IMR-90 (cell line): ENCODE measurements at regions not wholly inside any gene's neighbourhood (a gene's known extent, or its start where the extent isn't known, plus 50 kb on each side); places are given as distances from the start of the nearest gene placed in this dataset.

ENCODE experiments used
- ATAC-seq: fragments of 200-7000 bp; cut with Tn5 transposase; 2 replicates; pipeline ENCODE4 v1.9.1; 2020; ENCODE audit warnings: low read depth, mild to moderate bottlenecking, moderate library complexity
- BruUV-seq: library from RNA; stranded (reverse); fragments of 400-500 nt; replicated peaks from 2 replicates; lab custom pipeline; 2021; lab: Mats Ljungman, UMichigan
- CTCF ChIA-PET: fragments of 300-600 bp; formaldehyde crosslinking; extraction: SDS; loops from one replicate; lab custom pipeline; 2021; ENCODE audit warnings: antibody characterized with exemption; lab: Yijun Ruan, JAX
- POLR2A ChIA-PET: fragments of 300-600 bp; sonication (Branson Sonifier 250); formaldehyde crosslinking; loops from one replicate; lab custom pipeline; 2022; ENCODE audit warnings: antibody characterized with exemption; ENCODE audit not compliant: unreplicated experiment; lab: Charles Lee
- DNase-seq: peaks from one replicate; pipeline ENCODE4 v3.0.0; 2013
- H2AFZ ChIP-seq: replicated peaks from 2 replicates; pipeline ENCODE3; 2013; ENCODE audit warnings: low read length, mild to moderate bottlenecking; ENCODE audit not compliant: poor library complexity
- H2AK5ac ChIP-seq: 2 replicates; pipeline ENCODE4 v1.6.1; 2013; ENCODE audit warnings: low read depth, low read length, inconsistent platforms
- H2AK9ac ChIP-seq: replicated peaks from 2 replicates; pipeline ENCODE3; 2013; ENCODE audit warnings: mild to moderate bottlenecking, low read depth, low read length, moderate library complexity; ENCODE audit not compliant: poor library complexity
- H2BK120ac ChIP-seq: 2 replicates; pipeline ENCODE4 v1.6.1; 2013; ENCODE audit warnings: low read depth, low read length, inconsistent platforms
- H2BK15ac ChIP-seq: 3 replicates; pipeline ENCODE4 v1.6.1; 2013; ENCODE audit warnings: low read depth, low read length, inconsistent platforms
- H2BK20ac ChIP-seq: 2 replicates; pipeline ENCODE4 v1.6.1; 2013; ENCODE audit warnings: low read depth, mild to moderate bottlenecking, inconsistent platforms, low read length, moderate library complexity
- H2BK5ac ChIP-seq: 2 replicates; pipeline ENCODE4 v1.6.1; 2013; ENCODE audit warnings: mild to moderate bottlenecking, low read depth, low read length, inconsistent platforms; ENCODE audit not compliant: poor library complexity, severe bottlenecking
- H3K14ac ChIP-seq: replicated peaks from 2 replicates; pipeline ENCODE4 v1.6.1; 2013; ENCODE audit warnings: low read depth, low read length, inconsistent platforms
- H3K18ac ChIP-seq: 2 replicates; pipeline ENCODE4 v1.6.1; 2013; ENCODE audit warnings: low read depth, low read length, control low read depth
- H3K23ac ChIP-seq: 2 replicates; pipeline ENCODE4 v1.6.1; 2013; ENCODE audit warnings: low read depth, low read length, inconsistent platforms
- H3K27ac ChIP-seq: 2 replicates; pipeline ENCODE4 v1.5.1; 2013; ENCODE audit warnings: mild to moderate bottlenecking, control low read depth, low read length; ENCODE audit not compliant: insufficient read depth
- H3K27me3 ChIP-seq: 2 replicates; pipeline ENCODE4 v1.6.1; 2013; ENCODE audit warnings: low read length; ENCODE audit not compliant: control insufficient read depth, insufficient read depth
- H3K36me3 ChIP-seq: 2 replicates; pipeline ENCODE4 v1.6.1; 2013; ENCODE audit warnings: low read length, mixed read lengths; ENCODE audit not compliant: control insufficient read depth, insufficient read depth
- H3K4ac ChIP-seq: 2 replicates; pipeline ENCODE4 v1.6.1; 2013; ENCODE audit warnings: low read depth, low read length, inconsistent platforms
- H3K4me1 ChIP-seq: 2 replicates; pipeline ENCODE4 v1.6.1; 2013; ENCODE audit warnings: low read length, mixed read lengths; ENCODE audit not compliant: control insufficient read depth, insufficient read depth
- H3K4me2 ChIP-seq: 2 replicates; pipeline ENCODE4 v1.6.1; 2013; ENCODE audit warnings: low read depth, mild to moderate bottlenecking, control low read depth, low read length, moderate library complexity
- H3K4me3 ChIP-seq: 2 replicates; pipeline ENCODE4 v1.5.1; 2013; ENCODE audit warnings: low read depth, mild to moderate bottlenecking, control low read depth, low read length, moderate library complexity; ENCODE audit not compliant: insufficient read depth
- H3K56ac ChIP-seq: 2 replicates; pipeline ENCODE4 v1.6.1; 2013; ENCODE audit warnings: low read length, inconsistent platforms; ENCODE audit not compliant: insufficient read depth; ENCODE audit errors: extremely low read depth
- H3K79me1 ChIP-seq, 2 experiments: 2 replicates each; pipeline ENCODE4 v1.6.1; 2013; ENCODE audit warnings: low read length in 2 of 2, inconsistent platforms in 1 of 2, low read depth in 1 of 2
- H3K9ac ChIP-seq: 2 replicates; pipeline ENCODE4 v1.6.1; 2013; ENCODE audit warnings: low read depth, low read length, control low read depth
- H3K9me1 ChIP-seq: 2 replicates; pipeline ENCODE4 v1.6.1; 2013; ENCODE audit warnings: low read length, inconsistent platforms; ENCODE audit not compliant: insufficient read depth
- H3K9me3 ChIP-seq: 2 replicates; pipeline ENCODE4 v1.6.1; 2013; ENCODE audit warnings: low read length; ENCODE audit not compliant: control insufficient read depth, insufficient read depth
- H4K20me1 ChIP-seq: 2 replicates; pipeline ENCODE4 v1.6.1; 2013; ENCODE audit warnings: low read length, inconsistent platforms; ENCODE audit not compliant: insufficient read depth
- H4K5ac ChIP-seq: 2 replicates; pipeline ENCODE4 v1.6.1; 2013; ENCODE audit warnings: mild to moderate bottlenecking, low read depth, low read length, control low read depth
- H4K8ac ChIP-seq, 2 experiments: 2 replicates each; pipeline ENCODE4 v1.6.1; 2013; ENCODE audit warnings: low read depth in 2 of 2, low read length in 2 of 2, control low read depth in 1 of 2, inconsistent platforms in 1 of 2
- H4K91ac ChIP-seq: 2 replicates; pipeline ENCODE4 v1.6.1; 2013; ENCODE audit warnings: low read depth, low read length, inconsistent platforms; ENCODE audit not compliant: insufficient read depth
- BHLHE40 ChIP-seq: fragments of 150-350 bp; IDR thresholded peaks from 2 replicates; pipeline ENCODE4 v1.6.1; 2016; ENCODE audit warnings: mild to moderate bottlenecking, low read depth, low read length
- CEBPB ChIP-seq: IDR thresholded peaks from 2 replicates; pipeline ENCODE4 v1.6.1; 2012; ENCODE audit warnings: low read depth, low read length, improper control_type of control experiment
- CHD1 ChIP-seq: IDR thresholded peaks from 2 replicates; pipeline ENCODE4 v1.6.1; 2012; ENCODE audit warnings: low read depth, low read length, improper control_type of control experiment
- ELK1 ChIP-seq: fragments of 150-350 bp; IDR thresholded peaks from 2 replicates; pipeline ENCODE4 v1.6.1; 2016; ENCODE audit warnings: low read depth, mild to moderate bottlenecking, low read length, moderate library complexity, borderline replicate concordance
- FOS ChIP-seq: fragments of 150-350 bp; IDR thresholded peaks from 2 replicates; pipeline ENCODE4 v1.6.1; 2016; ENCODE audit warnings: low read depth, low read length
- MAFK ChIP-seq: IDR thresholded peaks from 2 replicates; pipeline ENCODE4 v1.6.1; 2012; ENCODE audit warnings: low read depth, low read length, improper control_type of control experiment
- MAZ ChIP-seq: IDR thresholded peaks from 2 replicates; pipeline ENCODE4 v1.6.1; 2012; ENCODE audit warnings: low read depth, mild to moderate bottlenecking, low read length, improper control_type of control experiment, moderate library complexity, borderline replicate concordance
- MXI1 ChIP-seq: IDR thresholded peaks from 2 replicates; pipeline ENCODE4 v1.6.1; 2012; ENCODE audit warnings: low read depth, mild to moderate bottlenecking, low read length, moderate library complexity, borderline replicate concordance
- NFE2L2 ChIP-seq: fragments of 150-350 bp; IDR thresholded peaks from 2 replicates; pipeline ENCODE4 v1.6.1; 2016; ENCODE audit warnings: low read depth, mild to moderate bottlenecking, low read length
- POLR2A ChIP-seq: IDR thresholded peaks from 2 replicates; pipeline ENCODE4 v1.6.1; 2012; ENCODE audit warnings: mild to moderate bottlenecking, low read depth, low read length
- RAD21 ChIP-seq: IDR thresholded peaks from 2 replicates; pipeline ENCODE4 v1.6.1; 2012; ENCODE audit warnings: low read length, improper control_type of control experiment
- RCOR1 ChIP-seq: IDR thresholded peaks from 2 replicates; pipeline ENCODE4 v1.6.1; 2012; ENCODE audit warnings: mild to moderate bottlenecking, low read length, improper control_type of control experiment; ENCODE audit not compliant: insufficient replicate concordance
- RFX5 ChIP-seq: IDR thresholded peaks from 2 replicates; pipeline ENCODE4 v1.8.0; 2012; ENCODE audit warnings: low read depth, mild to moderate bottlenecking, low read length, moderate library complexity
- SMC3 ChIP-seq: fragments of 150-350 bp; IDR thresholded peaks from 2 replicates; pipeline ENCODE4 v1.6.1; 2016; ENCODE audit warnings: low read depth, mild to moderate bottlenecking, antibody characterized with exemption, low read length, moderate library complexity
- WGBS, 2 experiments: methylation state at CpG; one replicate each; pipeline versions ENCODE4 v1.1.5 to v1.1.7; 2013; ENCODE audit warnings: missing lambda C conversion rate in 2 of 2; ENCODE audit not compliant: insufficient read length in 1 of 2; ENCODE audit errors: extremely low coverage in 2 of 2; 5-methylcytosine and 5-hydroxymethylcytosine counted together
- dilution Hi-C: fragments of 300-500 bp; cut with HindIII; formaldehyde crosslinking; loops from one replicate; pipeline ENCODE4 v1.14.3; 2018; ENCODE audit warnings: low sequenced_read_pairs; ENCODE audit not compliant: unreplicated experiment
- in situ Hi-C: fragments of 300-500 bp; cut with MboI; formaldehyde crosslinking; loops from 3 replicates; pipeline ENCODE4 v1.14.3; 2019; ENCODE audit warnings: low sequenced_read_pairs, inconsistent platforms, mixed read lengths
- intact Hi-C: fragments of 100-400 bp; cut with micrococcal nuclease; formaldehyde crosslinking; loops from 2 replicates; pipeline ENCODE4 v1.10.0; 2022
- TF ChIP-seq, protein P1 (sequence below): conservative IDR thresholded peaks from 2 replicates; pipeline ENCODE4 v1.5.1; 2012; ENCODE audit warnings: mild to moderate bottlenecking, low read depth, low read length, improper control_type of control experiment
- TF ChIP-seq, protein P2 (sequence below): fragments of 150-350 bp; IDR thresholded peaks from 2 replicates; pipeline ENCODE4 v1.6.1; 2017; ENCODE audit warnings: mild to moderate bottlenecking, antibody characterized with exemption, low read length, low read depth

DNA sequence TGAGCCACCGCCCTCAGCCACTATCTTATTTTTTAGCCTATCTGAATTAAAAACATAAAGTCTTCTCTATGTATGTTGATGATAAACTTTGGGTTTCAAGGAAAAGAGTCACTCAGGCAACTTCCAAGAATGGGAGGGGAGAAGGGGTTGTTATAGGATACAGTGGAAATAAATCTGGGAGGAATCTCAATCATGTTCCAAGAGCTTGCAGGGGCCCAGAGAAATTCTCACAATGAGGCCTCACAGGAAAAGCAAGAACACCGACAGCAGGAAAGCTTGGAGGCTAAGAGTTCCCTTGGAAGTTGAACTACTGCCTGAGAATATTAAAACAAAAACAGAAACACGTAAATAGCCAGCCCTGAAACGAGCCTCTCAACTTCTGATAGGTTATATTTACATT, 384.6 kb upstream of the IGFBP7 start:
- H4K20me1 ChIP-seq, result no peaks in the 10 kb centered on the region
- H2BK120ac ChIP-seq, result no peak overlapping the region
- in situ Hi-C loops, result no loop called here
- no CpG with 5 or more reads among the region's 4 CpGs for WGBS, 2 experiments
- ATAC-seq (no peak), DNase-seq (no peak)
- intact Hi-C loops, result no loop called here
- H2BK5ac ChIP-seq, result no peak overlapping the region
- no TSS peak for BruUV-seq
- no peak overlapping the region for H4K5ac ChIP-seq
- H2BK15ac ChIP-seq, result no peak overlapping the region
- ChIA-PET CTCF (no interaction called here), POLR2A (no interaction called here)
- no peak overlapping the region for H3K4me3 ChIP-seq
- H3K27me3 ChIP-seq, result no peaks in the 10 kb centered on the region
- H3K23ac ChIP-seq, result no peak overlapping the region
- H3K4ac ChIP-seq, result no peak overlapping the region
- H3K9me3 ChIP-seq, result no peaks in the 10 kb centered on the region
- no peak overlapping the region for H2BK20ac ChIP-seq
- no peak overlapping the region for H3K56ac ChIP-seq
- no peak overlapping the region for H3K27ac ChIP-seq
- H3K9ac ChIP-seq, result no peak overlapping the region
- H2AK9ac ChIP-seq, result no peak overlapping the region
- no peaks in the 10 kb centered on the region for H3K4me1 ChIP-seq
- no peaks in the 10 kb centered on the region for H3K9me1 ChIP-seq
- H3K18ac ChIP-seq, result no peak overlapping the region
- H4K91ac ChIP-seq, result no peak overlapping the region
- no peaks in the 10 kb centered on the region for H3K36me3 ChIP-seq
- dilution Hi-C loops, result no loop called here
- no peak overlapping the region for H4K8ac ChIP-seq
- no peak overlapping the region for H3K14ac ChIP-seq
- H2AK5ac ChIP-seq, result no peak overlapping the region
- H2AFZ ChIP-seq, result no peak overlapping the region
- H3K4me2 ChIP-seq, result no peak overlapping the region
- H3K79me1 ChIP-seq, result no peaks in the 10 kb centered on the region
- TF ChIP-seq RFX5 (no peak), RAD21 (no peak), MXI1 (no peak), MAFK (no peak), NFE2L2 (no peak), FOS (no peak), SMC3 (no peak), CEBPB (no peak), CHD1 (no peak), POLR2A (no peak), BHLHE40 (no peak), RCOR1 (no peak), MAZ (no peak), ELK1 (no peak)
- TF ChIP-seq, protein P1, sequence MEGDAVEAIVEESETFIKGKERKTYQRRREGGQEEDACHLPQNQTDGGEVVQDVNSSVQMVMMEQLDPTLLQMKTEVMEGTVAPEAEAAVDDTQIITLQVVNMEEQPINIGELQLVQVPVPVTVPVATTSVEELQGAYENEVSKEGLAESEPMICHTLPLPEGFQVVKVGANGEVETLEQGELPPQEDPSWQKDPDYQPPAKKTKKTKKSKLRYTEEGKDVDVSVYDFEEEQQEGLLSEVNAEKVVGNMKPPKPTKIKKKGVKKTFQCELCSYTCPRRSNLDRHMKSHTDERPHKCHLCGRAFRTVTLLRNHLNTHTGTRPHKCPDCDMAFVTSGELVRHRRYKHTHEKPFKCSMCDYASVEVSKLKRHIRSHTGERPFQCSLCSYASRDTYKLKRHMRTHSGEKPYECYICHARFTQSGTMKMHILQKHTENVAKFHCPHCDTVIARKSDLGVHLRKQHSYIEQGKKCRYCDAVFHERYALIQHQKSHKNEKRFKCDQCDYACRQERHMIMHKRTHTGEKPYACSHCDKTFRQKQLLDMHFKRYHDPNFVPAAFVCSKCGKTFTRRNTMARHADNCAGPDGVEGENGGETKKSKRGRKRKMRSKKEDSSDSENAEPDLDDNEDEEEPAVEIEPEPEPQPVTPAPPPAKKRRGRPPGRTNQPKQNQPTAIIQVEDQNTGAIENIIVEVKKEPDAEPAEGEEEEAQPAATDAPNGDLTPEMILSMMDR, result no peak
- TF ChIP-seq, protein P2, sequence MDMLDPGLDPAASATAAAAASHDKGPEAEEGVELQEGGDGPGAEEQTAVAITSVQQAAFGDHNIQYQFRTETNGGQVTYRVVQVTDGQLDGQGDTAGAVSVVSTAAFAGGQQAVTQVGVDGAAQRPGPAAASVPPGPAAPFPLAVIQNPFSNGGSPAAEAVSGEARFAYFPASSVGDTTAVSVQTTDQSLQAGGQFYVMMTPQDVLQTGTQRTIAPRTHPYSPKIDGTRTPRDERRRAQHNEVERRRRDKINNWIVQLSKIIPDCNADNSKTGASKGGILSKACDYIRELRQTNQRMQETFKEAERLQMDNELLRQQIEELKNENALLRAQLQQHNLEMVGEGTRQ, result no peak
